Calu3 (cell line): ENCODE measurements at regions not wholly inside any gene's neighbourhood (a gene's known extent, or its start where the extent isn't known, plus 50 kb on each side); places are given as distances from the start of the nearest gene placed in this dataset.

ENCODE experiments used
- BruUV-seq: library from RNA; stranded (reverse); fragments of 400-500 nt; replicated peaks from 2 replicates; lab custom pipeline; 2021; lab: Mats Ljungman, UMichigan
- CTCF ChIA-PET: fragments of 300-600 bp; sonication (Branson Sonifier 250); formaldehyde crosslinking; loops from one replicate; lab custom pipeline; 2022; ENCODE audit warnings: antibody characterized with exemption; lab: Charles Lee
- DNase-seq: peaks from one replicate; pipeline ENCODE4 v3.0.0; 2022
- H3K27ac Mint-ChIP-seq: one replicate; pipeline ENCODE4 v1.8.0; 2022; ENCODE audit warnings: mixed read lengths; ENCODE audit not compliant: unreplicated experiment
- H3K27me3 Mint-ChIP-seq: one replicate; pipeline ENCODE4 v1.8.0; 2022; ENCODE audit warnings: mixed read lengths; ENCODE audit not compliant: unreplicated experiment
- H3K36me3 Mint-ChIP-seq: one replicate; pipeline ENCODE4 v1.8.0; 2022; ENCODE audit warnings: mild to moderate bottlenecking, moderate library complexity, mixed read lengths; ENCODE audit not compliant: insufficient read depth, unreplicated experiment
- H3K4me1 Mint-ChIP-seq: one replicate; pipeline ENCODE4 v1.8.0; 2022; ENCODE audit warnings: mild to moderate bottlenecking, low read depth, mixed read lengths; ENCODE audit not compliant: unreplicated experiment
- H3K4me3 Mint-ChIP-seq: one replicate; pipeline ENCODE4 v1.8.0; 2022; ENCODE audit warnings: mild to moderate bottlenecking, low read depth, moderate library complexity, mixed read lengths; ENCODE audit not compliant: unreplicated experiment
- H3K9me3 Mint-ChIP-seq: one replicate; pipeline ENCODE4 v1.8.0; 2022; ENCODE audit warnings: low read depth, mixed read lengths; ENCODE audit not compliant: unreplicated experiment
- intact Hi-C: fragments of 100-400 bp; cut with micrococcal nuclease; formaldehyde crosslinking; loops from one replicate; pipeline ENCODE4 v1.10.0; 2022; ENCODE audit not compliant: unreplicated experiment
- TF ChIP-seq, protein P1 (sequence below): fragments of 200-600 bp; IDR thresholded peaks from one replicate; pipeline ENCODE4 v1.8.0; 2022; ENCODE audit warnings: antibody characterized with exemption; ENCODE audit not compliant: unreplicated experiment

DNA sequence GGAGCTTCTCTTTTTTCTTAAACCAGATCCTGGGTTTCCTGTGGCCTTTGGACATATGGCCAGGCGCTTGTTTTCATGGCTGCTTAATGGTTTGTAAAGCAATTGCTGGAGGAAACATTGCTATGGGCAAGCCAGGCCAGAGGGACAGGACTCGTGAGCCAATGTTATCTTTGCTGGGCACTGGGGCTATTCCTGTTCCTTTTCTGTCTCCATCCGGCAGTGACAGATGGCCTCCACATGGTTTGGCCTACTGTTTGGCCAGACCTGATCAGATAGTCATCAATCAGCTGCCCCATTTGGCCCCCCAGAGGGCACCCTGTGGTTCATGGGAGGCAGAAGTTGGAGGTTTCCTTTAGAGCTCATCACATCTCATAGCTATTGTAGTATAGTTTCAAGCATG is 326.1 kb upstream of the ROPN1 start:
- Mint-ChIP-seq H3K9me3 (no peaks in the 10 kb centered on the region), H3K4me1 (peaks cover 8% of the 10 kb centered on the region), H3K27ac (no peak overlapping the region), H3K36me3 (no peaks in the 10 kb centered on the region), H3K27me3 (peaks cover 30% of the 10 kb centered on the region), H3K4me3 (no peak overlapping the region)
- intact Hi-C loops, result no loop called here
- no peak for DNase-seq
- BruUV-seq, result no TSS peak
- TF ChIP-seq, protein P1, sequence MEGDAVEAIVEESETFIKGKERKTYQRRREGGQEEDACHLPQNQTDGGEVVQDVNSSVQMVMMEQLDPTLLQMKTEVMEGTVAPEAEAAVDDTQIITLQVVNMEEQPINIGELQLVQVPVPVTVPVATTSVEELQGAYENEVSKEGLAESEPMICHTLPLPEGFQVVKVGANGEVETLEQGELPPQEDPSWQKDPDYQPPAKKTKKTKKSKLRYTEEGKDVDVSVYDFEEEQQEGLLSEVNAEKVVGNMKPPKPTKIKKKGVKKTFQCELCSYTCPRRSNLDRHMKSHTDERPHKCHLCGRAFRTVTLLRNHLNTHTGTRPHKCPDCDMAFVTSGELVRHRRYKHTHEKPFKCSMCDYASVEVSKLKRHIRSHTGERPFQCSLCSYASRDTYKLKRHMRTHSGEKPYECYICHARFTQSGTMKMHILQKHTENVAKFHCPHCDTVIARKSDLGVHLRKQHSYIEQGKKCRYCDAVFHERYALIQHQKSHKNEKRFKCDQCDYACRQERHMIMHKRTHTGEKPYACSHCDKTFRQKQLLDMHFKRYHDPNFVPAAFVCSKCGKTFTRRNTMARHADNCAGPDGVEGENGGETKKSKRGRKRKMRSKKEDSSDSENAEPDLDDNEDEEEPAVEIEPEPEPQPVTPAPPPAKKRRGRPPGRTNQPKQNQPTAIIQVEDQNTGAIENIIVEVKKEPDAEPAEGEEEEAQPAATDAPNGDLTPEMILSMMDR, result no peak
- CTCF ChIA-PET, result no interaction called here

DNA sequence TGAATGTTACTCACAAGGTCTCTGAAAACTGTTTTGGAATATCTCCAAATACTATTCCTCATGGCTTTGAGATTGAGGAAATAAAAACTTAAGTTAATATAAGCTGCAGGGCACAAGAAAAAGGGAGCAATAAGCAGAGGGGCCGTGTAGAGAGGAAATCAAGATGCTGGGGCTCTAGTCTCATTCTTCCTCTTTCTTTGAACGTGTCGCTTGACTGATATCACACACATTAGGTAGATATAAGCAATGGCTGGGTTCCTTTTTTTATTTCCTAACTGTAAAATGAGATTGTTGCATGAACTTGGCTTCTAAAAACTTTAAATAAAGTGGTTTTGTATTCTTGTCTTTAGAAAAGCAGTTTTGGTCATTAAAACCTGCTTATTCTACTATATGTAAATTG is 326.7 kb upstream of the ROPN1 start:
- no peak overlapping the region for H3K4me3 Mint-ChIP-seq
- H3K36me3 Mint-ChIP-seq, result no peaks in the 10 kb centered on the region
- CTCF ChIA-PET, result no interaction called here
- H3K27me3 Mint-ChIP-seq, result peaks cover 36% of the 10 kb centered on the region
- no TSS peak for BruUV-seq
- no peaks in the 10 kb centered on the region for H3K9me3 Mint-ChIP-seq
- H3K4me1 Mint-ChIP-seq, result peaks cover 8% of the 10 kb centered on the region
- TF ChIP-seq, protein P1, result no peak
- intact Hi-C loops, result no loop called here
- no peak for DNase-seq
- no peak overlapping the region for H3K27ac Mint-ChIP-seq

DNA sequence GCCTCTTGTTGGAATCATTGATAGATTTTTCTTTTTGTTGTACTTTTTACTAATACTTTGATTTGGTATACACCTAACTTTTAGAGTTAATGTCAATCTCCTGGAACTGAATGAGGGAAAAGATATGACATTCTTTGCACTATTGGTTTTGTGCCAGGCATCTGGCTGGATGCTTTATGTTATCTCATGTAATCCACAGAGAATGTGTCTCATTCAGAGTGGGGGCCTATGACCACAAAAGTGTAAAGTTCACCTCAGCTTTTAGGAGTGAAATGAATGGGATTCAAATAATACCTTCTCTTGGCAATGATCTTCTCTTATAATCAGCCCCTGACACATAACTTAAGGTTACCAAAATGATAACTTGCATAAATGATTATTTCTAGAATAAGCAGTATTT is 329.1 kb upstream of the ROPN1 start:
- DNase-seq, result no peak
- H3K9me3 Mint-ChIP-seq, result no peaks in the 10 kb centered on the region
- no peaks in the 10 kb centered on the region for H3K36me3 Mint-ChIP-seq
- no TSS peak for BruUV-seq
- no peak overlapping the region for H3K27ac Mint-ChIP-seq
- no peaks in the 10 kb centered on the region for H3K4me1 Mint-ChIP-seq
- intact Hi-C loops, result no loop called here
- CTCF ChIA-PET, result no interaction called here
- H3K27me3 Mint-ChIP-seq, result peaks cover 59% of the 10 kb centered on the region
- TF ChIP-seq, protein P1, result no peak
- no peak overlapping the region for H3K4me3 Mint-ChIP-seq

DNA sequence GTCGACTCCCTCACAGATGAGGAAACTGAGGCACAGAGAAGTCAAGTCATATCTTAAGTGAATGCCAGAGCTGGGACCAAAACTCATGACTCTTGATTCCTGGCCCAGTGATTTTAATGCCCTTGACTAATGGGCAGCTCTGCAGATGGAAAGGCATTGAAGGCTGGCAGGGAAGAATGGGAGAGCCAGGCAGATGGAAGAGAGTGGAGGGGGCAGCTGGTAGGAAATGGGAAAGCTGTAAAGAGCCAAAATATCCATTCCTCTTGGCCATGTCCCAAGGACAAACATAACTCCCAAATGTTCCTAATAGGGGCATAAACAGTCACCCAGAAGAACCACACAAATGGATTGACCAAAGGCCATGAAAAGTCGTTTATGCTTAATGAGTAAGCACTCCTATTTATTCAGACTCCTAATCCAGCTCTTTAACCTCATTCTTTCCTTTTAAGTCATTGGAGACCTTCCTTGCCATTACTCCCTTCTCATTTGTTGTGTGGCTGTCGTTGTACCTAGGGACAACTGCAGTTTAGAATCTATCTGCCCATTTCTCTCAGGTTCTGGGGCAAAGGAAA is 330.5 kb upstream of the ROPN1 start:
- CTCF ChIA-PET, result no interaction called here
- Mint-ChIP-seq H3K27me3 (peaks cover 67% of the 10 kb centered on the region), H3K4me1 (no peaks in the 10 kb centered on the region), H3K4me3 (no peak overlapping the region), H3K36me3 (no peaks in the 10 kb centered on the region), H3K9me3 (no peaks in the 10 kb centered on the region), H3K27ac (no peak overlapping the region)
- no peak for DNase-seq
- intact Hi-C loops, result no loop called here
- BruUV-seq, result no TSS peak
- TF ChIP-seq, protein P1, result no peak
